Neural cell (in vitro differentiated cells): ENCODE measurements at regions not wholly inside any gene's neighbourhood (a gene's known extent, or its start where the extent isn't known, plus 50 kb on each side); places are given as distances from the start of the nearest gene placed in this dataset.

Source experiments
- H2AFZ ChIP-seq: fragments of 200-600, 300-800 bp; sonication (generic), shearing (Covaris generic); 2 replicates; pipeline ENCODE4 v1.6.0; 2014; ENCODE audit warnings: low read depth, mild to moderate bottlenecking, antibody characterized with exemption, low read length, moderate library complexity
- H3F3A ChIP-seq: fragments of 200-600 bp; shearing (Covaris generic); 2 replicates; pipeline ENCODE4 v1.6.1; 2016; ENCODE audit warnings: mild to moderate bottlenecking, moderate library complexity, mixed read lengths, antibody characterized with exemption, low read length; ENCODE audit not compliant: insufficient read depth, poor library complexity, severe bottlenecking
- H3K27ac ChIP-seq: fragments of 200-600, 300-800 bp; sonication (generic), shearing (Covaris generic); 2 replicates; pipeline ENCODE4 v1.5.1; 2014; ENCODE audit warnings: mild to moderate bottlenecking, low read length, moderate library complexity
- H3K27me3 ChIP-seq: fragments of 300-800, 200-600 bp; sonication (generic), shearing (Covaris generic); 2 replicates; pipeline ENCODE4 v1.6.0; 2014; ENCODE audit warnings: mild to moderate bottlenecking, low read depth, low read length, moderate library complexity; ENCODE audit not compliant: insufficient read depth
- H3K36me3 ChIP-seq: fragments of 300-800, 200-600 bp; sonication (generic), shearing (Covaris generic); 2 replicates; pipeline ENCODE4 v1.5.1; 2014; ENCODE audit warnings: mild to moderate bottlenecking, antibody characterized with exemption, low read length, moderate library complexity; ENCODE audit not compliant: insufficient read depth
- H3K4me2 ChIP-seq: fragments of 300-800, 200-600 bp; sonication (generic), shearing (Covaris generic); 2 replicates; pipeline ENCODE4 v1.6.0; 2014; ENCODE audit warnings: mild to moderate bottlenecking, low read length
- H3K4me3 ChIP-seq: fragments of 300-800, 200-600 bp; sonication (generic), shearing (Covaris generic); 2 replicates; pipeline ENCODE4 v1.5.1; 2014; ENCODE audit warnings: mild to moderate bottlenecking, low read length, moderate library complexity
- H3K79me2 ChIP-seq: fragments of 200-600 bp; shearing (Covaris generic); replicated peaks from 2 replicates; pipeline ENCODE4 v1.6.0; 2014; ENCODE audit warnings: mild to moderate bottlenecking, low read length, moderate library complexity; ENCODE audit not compliant: insufficient read depth
- H3K9ac ChIP-seq: fragments of 300-800, 200-600 bp; sonication (generic), shearing (Covaris generic); 2 replicates; pipeline ENCODE4 v1.6.1; 2016; ENCODE audit warnings: mild to moderate bottlenecking, low read length, mixed read lengths
- H3K9me2 ChIP-seq: fragments of 200-600 bp; shearing (Covaris generic); 2 replicates; pipeline ENCODE4 v1.6.1; 2016; ENCODE audit warnings: mild to moderate bottlenecking, low read length, mixed read lengths; ENCODE audit not compliant: insufficient read depth
- H3K9me3 ChIP-seq: fragments of 200-600, 300-800 bp; sonication (generic), shearing (Covaris generic); 2 replicates; pipeline ENCODE4 v1.6.1; 2016; ENCODE audit warnings: mild to moderate bottlenecking, mixed run types, low read length, moderate library complexity, mixed read lengths
- H4K20me1 ChIP-seq: fragments of 200-600 bp; shearing (Covaris generic); 2 replicates; pipeline ENCODE4 v1.6.1; 2016; ENCODE audit warnings: mild to moderate bottlenecking, mixed run types; ENCODE audit not compliant: insufficient read depth
- EP300 ChIP-seq: fragments of 450-650 bp; conservative IDR thresholded peaks from 2 replicates; pipeline ENCODE4 v1.6.1; 2014; ENCODE audit warnings: antibody characterized with exemption, mild to moderate bottlenecking, moderate library complexity; ENCODE audit not compliant: poor library complexity, severe bottlenecking
- EZH2 ChIP-seq: fragments of 200-600, 300-800 bp; shearing (Covaris generic), sonication (generic); IDR thresholded peaks from 2 replicates; pipeline ENCODE4 v1.6.1; 2014; ENCODE audit warnings: antibody characterized with exemption, low read length, borderline replicate concordance, mild to moderate bottlenecking; ENCODE audit not compliant: insufficient read depth, poor library complexity, severe bottlenecking
- MXI1 ChIP-seq: fragments of 450-650 bp; conservative IDR thresholded peaks from 2 replicates; pipeline ENCODE4 v1.6.1; 2014; ENCODE audit warnings: antibody characterized with exemption, mild to moderate bottlenecking; ENCODE audit not compliant: poor library complexity, severe bottlenecking
- POLR2AphosphoS5 ChIP-seq: IDR thresholded peaks from 2 replicates; pipeline ENCODE4 v1.6.1; 2012
- RAD21 ChIP-seq: fragments of 450-650 bp; conservative IDR thresholded peaks from 2 replicates; pipeline ENCODE4 v1.6.1; 2014; ENCODE audit warnings: antibody characterized with exemption, mild to moderate bottlenecking, moderate library complexity
- SMC3 ChIP-seq: fragments of 450-650 bp; conservative IDR thresholded peaks from 2 replicates; pipeline ENCODE4 v1.6.1; 2014; ENCODE audit warnings: antibody characterized with exemption, mild to moderate bottlenecking, moderate library complexity; ENCODE audit not compliant: poor library complexity
- TAF1 ChIP-seq: IDR thresholded peaks from 2 replicates; pipeline ENCODE4 v1.6.1; 2012; ENCODE audit warnings: low read depth
- TF ChIP-seq, protein P1 (sequence below): fragments of 450-650 bp; IDR thresholded peaks from 2 replicates; pipeline ENCODE4 v1.5.1; 2014; ENCODE audit warnings: antibody characterized with exemption, mild to moderate bottlenecking, moderate library complexity; ENCODE audit not compliant: poor library complexity, severe bottlenecking
- TF ChIP-seq, protein P2 (sequence below): IDR thresholded peaks from 2 replicates; pipeline ENCODE4 v1.6.1; 2012; ENCODE audit warnings: borderline replicate concordance

- H3K79me2 ChIP-seq = no peaks in the 10 kb centered on the region
- no peak overlapping the region for H3K9ac ChIP-seq
- no peaks in the 10 kb centered on the region for H3K36me3 ChIP-seq
- no peak for TF ChIP-seq MXI1
- TF ChIP-seq, protein P1, sequence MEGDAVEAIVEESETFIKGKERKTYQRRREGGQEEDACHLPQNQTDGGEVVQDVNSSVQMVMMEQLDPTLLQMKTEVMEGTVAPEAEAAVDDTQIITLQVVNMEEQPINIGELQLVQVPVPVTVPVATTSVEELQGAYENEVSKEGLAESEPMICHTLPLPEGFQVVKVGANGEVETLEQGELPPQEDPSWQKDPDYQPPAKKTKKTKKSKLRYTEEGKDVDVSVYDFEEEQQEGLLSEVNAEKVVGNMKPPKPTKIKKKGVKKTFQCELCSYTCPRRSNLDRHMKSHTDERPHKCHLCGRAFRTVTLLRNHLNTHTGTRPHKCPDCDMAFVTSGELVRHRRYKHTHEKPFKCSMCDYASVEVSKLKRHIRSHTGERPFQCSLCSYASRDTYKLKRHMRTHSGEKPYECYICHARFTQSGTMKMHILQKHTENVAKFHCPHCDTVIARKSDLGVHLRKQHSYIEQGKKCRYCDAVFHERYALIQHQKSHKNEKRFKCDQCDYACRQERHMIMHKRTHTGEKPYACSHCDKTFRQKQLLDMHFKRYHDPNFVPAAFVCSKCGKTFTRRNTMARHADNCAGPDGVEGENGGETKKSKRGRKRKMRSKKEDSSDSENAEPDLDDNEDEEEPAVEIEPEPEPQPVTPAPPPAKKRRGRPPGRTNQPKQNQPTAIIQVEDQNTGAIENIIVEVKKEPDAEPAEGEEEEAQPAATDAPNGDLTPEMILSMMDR = no peak
- TF ChIP-seq EZH2 = no peak
- TF ChIP-seq SMC3 = no peak
- no peak for TF ChIP-seq POLR2AphosphoS5
- TF ChIP-seq RAD21 = no peak
- no peak for TF ChIP-seq TAF1
- TF ChIP-seq, protein P2, sequence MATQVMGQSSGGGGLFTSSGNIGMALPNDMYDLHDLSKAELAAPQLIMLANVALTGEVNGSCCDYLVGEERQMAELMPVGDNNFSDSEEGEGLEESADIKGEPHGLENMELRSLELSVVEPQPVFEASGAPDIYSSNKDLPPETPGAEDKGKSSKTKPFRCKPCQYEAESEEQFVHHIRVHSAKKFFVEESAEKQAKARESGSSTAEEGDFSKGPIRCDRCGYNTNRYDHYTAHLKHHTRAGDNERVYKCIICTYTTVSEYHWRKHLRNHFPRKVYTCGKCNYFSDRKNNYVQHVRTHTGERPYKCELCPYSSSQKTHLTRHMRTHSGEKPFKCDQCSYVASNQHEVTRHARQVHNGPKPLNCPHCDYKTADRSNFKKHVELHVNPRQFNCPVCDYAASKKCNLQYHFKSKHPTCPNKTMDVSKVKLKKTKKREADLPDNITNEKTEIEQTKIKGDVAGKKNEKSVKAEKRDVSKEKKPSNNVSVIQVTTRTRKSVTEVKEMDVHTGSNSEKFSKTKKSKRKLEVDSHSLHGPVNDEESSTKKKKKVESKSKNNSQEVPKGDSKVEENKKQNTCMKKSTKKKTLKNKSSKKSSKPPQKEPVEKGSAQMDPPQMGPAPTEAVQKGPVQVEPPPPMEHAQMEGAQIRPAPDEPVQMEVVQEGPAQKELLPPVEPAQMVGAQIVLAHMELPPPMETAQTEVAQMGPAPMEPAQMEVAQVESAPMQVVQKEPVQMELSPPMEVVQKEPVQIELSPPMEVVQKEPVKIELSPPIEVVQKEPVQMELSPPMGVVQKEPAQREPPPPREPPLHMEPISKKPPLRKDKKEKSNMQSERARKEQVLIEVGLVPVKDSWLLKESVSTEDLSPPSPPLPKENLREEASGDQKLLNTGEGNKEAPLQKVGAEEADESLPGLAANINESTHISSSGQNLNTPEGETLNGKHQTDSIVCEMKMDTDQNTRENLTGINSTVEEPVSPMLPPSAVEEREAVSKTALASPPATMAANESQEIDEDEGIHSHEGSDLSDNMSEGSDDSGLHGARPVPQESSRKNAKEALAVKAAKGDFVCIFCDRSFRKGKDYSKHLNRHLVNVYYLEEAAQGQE = no peak
- TF ChIP-seq EP300 = no peak
- no peaks in the 10 kb centered on the region for H3K9me3 ChIP-seq
- no peak overlapping the region for H2AFZ ChIP-seq
- H3K9me2 ChIP-seq = no peaks in the 10 kb centered on the region
- no peaks in the 10 kb centered on the region for H4K20me1 ChIP-seq
- no peaks in the 10 kb centered on the region for H3K27me3 ChIP-seq
- no peak overlapping the region for H3K4me2 ChIP-seq
- no peak overlapping the region for H3K4me3 ChIP-seq
- no peaks in the 10 kb centered on the region for H3F3A ChIP-seq
- H3K27ac ChIP-seq = no peak overlapping the region
These were observed 91.6 kb downstream of the CARTPT start for GRCh38 chr5:71810471-71811195.

DNA sequence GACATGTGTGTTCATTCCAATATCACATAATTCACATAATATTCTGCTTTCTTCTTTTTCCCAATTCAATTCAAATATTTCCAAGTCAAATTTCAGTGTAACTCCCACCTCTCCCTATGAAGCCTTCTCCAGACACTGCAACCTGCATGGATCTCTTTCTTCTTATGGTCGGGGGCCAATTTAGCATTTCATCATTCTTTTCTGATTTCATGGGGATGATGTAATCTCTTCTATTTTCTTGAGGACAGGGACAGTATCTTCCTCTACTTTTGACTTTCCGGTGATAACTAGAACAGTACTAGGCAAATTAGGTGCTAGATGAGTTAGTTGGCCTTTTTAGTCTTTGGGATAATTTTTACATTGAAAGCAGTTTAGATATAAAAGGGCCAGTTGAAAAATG, 92.7 kb downstream of the CARTPT start:
- H3K9me3 ChIP-seq = no peaks in the 10 kb centered on the region
- H3K36me3 ChIP-seq = no peaks in the 10 kb centered on the region
- H2AFZ ChIP-seq = no peak overlapping the region
- TF ChIP-seq MXI1 (no peak), RAD21 (no peak), EP300 (no peak), TAF1 (no peak), SMC3 (no peak), EZH2 (no peak), POLR2AphosphoS5 (no peak)
- TF ChIP-seq, protein P2 = no peak
- TF ChIP-seq, protein P1 = no peak
- no peaks in the 10 kb centered on the region for H3K27me3 ChIP-seq
- H3F3A ChIP-seq = no peaks in the 10 kb centered on the region
- no peak overlapping the region for H3K4me2 ChIP-seq
- no peak overlapping the region for H3K9ac ChIP-seq
- H3K27ac ChIP-seq = no peak overlapping the region
- H3K79me2 ChIP-seq = no peaks in the 10 kb centered on the region
- no peak overlapping the region for H3K4me3 ChIP-seq
- H3K9me2 ChIP-seq = no peaks in the 10 kb centered on the region
- no peaks in the 10 kb centered on the region for H4K20me1 ChIP-seq
